ENCODE measurements at regions not wholly inside any gene's neighbourhood (a gene's known extent, or its start where the extent isn't known, plus 50 kb on each side); places are given as distances from the start of the nearest gene placed in this dataset.

DNA sequence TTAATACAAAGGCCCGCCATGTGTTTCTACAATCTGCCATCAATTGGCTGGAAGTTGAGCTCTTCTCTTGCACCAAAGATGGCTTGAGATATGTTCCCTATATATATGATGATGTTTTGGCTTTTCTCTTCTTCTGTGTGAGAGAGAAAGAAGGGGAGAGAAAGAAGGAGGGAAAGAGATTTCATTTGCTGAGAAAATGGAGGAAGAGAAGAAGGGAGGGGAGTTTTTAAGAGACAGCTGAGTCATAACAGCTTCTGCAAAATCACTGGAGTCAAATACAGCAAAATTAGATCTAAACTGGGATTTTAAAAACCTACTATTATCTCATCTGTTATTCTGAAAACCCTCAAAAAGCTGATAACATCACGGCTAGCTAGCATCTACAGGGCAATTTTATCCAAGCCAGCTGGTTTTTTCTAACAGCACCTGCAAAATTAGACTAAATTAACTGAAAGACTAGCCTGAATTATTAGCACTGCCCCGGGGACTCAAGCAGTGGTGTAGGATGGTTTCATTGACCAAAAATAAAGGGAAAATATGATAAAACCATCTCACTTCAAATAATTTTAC lies 647.6 kb upstream of the ACTRT1 start:
- Histone ChIP-seq H3K9me3 (ENCODE audit: control insufficient read depth, low read depth, low read length) (no peaks in the 10 kb centered on the region), H4K5ac (ENCODE audit: insufficient read length, low read depth, low read length) (no peak overlapping the region), H3K4me1 (ENCODE audit: insufficient read depth, low read length) (no peaks in the 10 kb centered on the region), H3K27me3 (ENCODE audit: insufficient read depth, low read length) (no peaks in the 10 kb centered on the region), H2BK20ac (ENCODE audit: low read depth, low read length, poor library complexity, severe bottlenecking) (no peak overlapping the region), H2BK12ac (ENCODE audit: insufficient read length, low read depth, low read length) (no peak overlapping the region), H4K8ac (replicated peaks; ENCODE audit: insufficient read length, low read depth, low read length) (no peak overlapping the region), H3K23ac (ENCODE audit: insufficient read length, low read depth, low read length) (no peak overlapping the region), H3K56ac (ENCODE audit: insufficient read length, low read depth, low read length) (no peak overlapping the region), H3K27ac (ENCODE audit: insufficient read length, low read depth, low read length) (no peak overlapping the region), H3K9ac (ENCODE audit: extremely low read depth, insufficient read length, low read length) (no peak overlapping the region), H3K4me2 (ENCODE audit: insufficient read depth, insufficient read length, low read length) (no peak overlapping the region), H2AFZ (ENCODE audit: low read length) (no peak overlapping the region), H4K20me1 (ENCODE audit: control insufficient read depth, insufficient read depth, insufficient read length) (no peaks in the 10 kb centered on the region), H3K4ac (ENCODE audit: low read depth, low read length) (no peak overlapping the region), H3T11ph (ENCODE audit: low read length) (no peak overlapping the region), H3K23me2 (ENCODE audit: insufficient read length, low read depth, low read length, poor library complexity, severe bottlenecking) (no peaks in the 10 kb centered on the region), H2AK5ac (ENCODE audit: insufficient read length, low read length) (no peak overlapping the region), H3K18ac (ENCODE audit: insufficient read length, low read depth, low read length) (no peak overlapping the region), H3K14ac (ENCODE audit: insufficient read depth, low read length) (no peak overlapping the region), H2BK120ac (ENCODE audit: low read depth, low read length, poor library complexity, severe bottlenecking) (no peak overlapping the region), H3K79me2 (ENCODE audit: insufficient read depth, low read length) (no peaks in the 10 kb centered on the region), H2BK5ac (ENCODE audit: insufficient read length, low read length) (no peak overlapping the region), H4K91ac (ENCODE audit: insufficient read length, low read depth, low read length) (no peak overlapping the region), H3K79me1 (ENCODE audit: insufficient read depth, low read depth, low read length, poor library complexity, severe bottlenecking) (no peaks in the 10 kb centered on the region), H2BK15ac (ENCODE audit: low read depth, low read length) (no peak overlapping the region)
- peaks cover 0 to 4% of the 10 kb centered on the region in 2 experiments; a peak in 1 of 4 replicates for H3K4me1 Mint-ChIP-seq
- peaks cover 6 to 61% of the 10 kb centered on the region in 2 experiments; a peak in 4 of 5 replicates for H3K9me3 Mint-ChIP-seq
- TF ChIP-seq, protein P1, sequence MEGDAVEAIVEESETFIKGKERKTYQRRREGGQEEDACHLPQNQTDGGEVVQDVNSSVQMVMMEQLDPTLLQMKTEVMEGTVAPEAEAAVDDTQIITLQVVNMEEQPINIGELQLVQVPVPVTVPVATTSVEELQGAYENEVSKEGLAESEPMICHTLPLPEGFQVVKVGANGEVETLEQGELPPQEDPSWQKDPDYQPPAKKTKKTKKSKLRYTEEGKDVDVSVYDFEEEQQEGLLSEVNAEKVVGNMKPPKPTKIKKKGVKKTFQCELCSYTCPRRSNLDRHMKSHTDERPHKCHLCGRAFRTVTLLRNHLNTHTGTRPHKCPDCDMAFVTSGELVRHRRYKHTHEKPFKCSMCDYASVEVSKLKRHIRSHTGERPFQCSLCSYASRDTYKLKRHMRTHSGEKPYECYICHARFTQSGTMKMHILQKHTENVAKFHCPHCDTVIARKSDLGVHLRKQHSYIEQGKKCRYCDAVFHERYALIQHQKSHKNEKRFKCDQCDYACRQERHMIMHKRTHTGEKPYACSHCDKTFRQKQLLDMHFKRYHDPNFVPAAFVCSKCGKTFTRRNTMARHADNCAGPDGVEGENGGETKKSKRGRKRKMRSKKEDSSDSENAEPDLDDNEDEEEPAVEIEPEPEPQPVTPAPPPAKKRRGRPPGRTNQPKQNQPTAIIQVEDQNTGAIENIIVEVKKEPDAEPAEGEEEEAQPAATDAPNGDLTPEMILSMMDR (conservative IDR thresholded peaks at IDR 0.05), result no peak
- WGBS (ENCODE audit: extremely low coverage, insufficient read length, low lambda C conversion rate), result no CpG with 5 or more reads among the region's 3 CpGs
- H3K36me3 Mint-ChIP-seq (ENCODE audit: insufficient read depth in 1 of 3, low read depth in 3 of 3), result peaks cover 0 to 2% (median 0%) of the 10 kb centered on the region in 3 experiments; a peak in 1 of 7 replicates
- DNase-seq, result no peak
- no peaks in the 10 kb centered on the region for H3K27me3 Mint-ChIP-seq (ENCODE audit: low read depth)
- no peak overlapping the region for H3K27ac Mint-ChIP-seq
- no peak overlapping the region for H3K4me3 Mint-ChIP-seq

Measured in H9 (cell line).